SK-N-SH treated with all-trans-retinoic acid at 6 μM for 48 hours (cell line): ENCODE measurements at regions not wholly inside any gene's neighbourhood (a gene's known extent, or its start where the extent isn't known, plus 50 kb on each side); places are given as distances from the start of the nearest gene placed in this dataset.
"Not testable (repeated sequence)": the region's sequence is repeated elsewhere in the genome, so short reads cannot be mapped to it uniquely, and the experiment has no call there.

Experiments used
- ATAC-seq: fragments of 200-7000 bp; cut with Tn5 transposase; 3 replicates; pipeline ENCODE4 v1.9.1; 2020; ENCODE audit warnings: mild to moderate bottlenecking, moderate library complexity
- ARNTL ChIP-seq: fragments of 450-650 bp; formaldehyde crosslinking; IDR thresholded peaks from 2 replicates; pipeline ENCODE4 v1.5.0; 2020; ENCODE audit warnings: low read depth, mild to moderate bottlenecking, moderate library complexity, borderline replicate concordance
- BACH2 ChIP-seq: fragments of 250-450 bp; sonication (Bioruptor Pico); IDR thresholded peaks from 2 replicates; pipeline ENCODE4 v1.9.0; 2021; ENCODE audit warnings: mild to moderate bottlenecking, borderline replicate concordance
- CSDC2 ChIP-seq: fragments of 250-450 bp; sonication (Bioruptor Pico); IDR thresholded peaks from 2 replicates; pipeline ENCODE4 v1.5.0; 2020; ENCODE audit warnings: mild to moderate bottlenecking, moderate library complexity
- ESRRG ChIP-seq: fragments of 250-450 bp; sonication (Bioruptor Pico); IDR thresholded peaks from 2 replicates; pipeline ENCODE4 v1.6.1; 2021; ENCODE audit warnings: mild to moderate bottlenecking
- GLIS3 ChIP-seq: fragments of 250-450 bp; sonication (Bioruptor Pico); IDR thresholded peaks from 2 replicates; pipeline ENCODE4 v1.5.0; 2020; ENCODE audit warnings: mild to moderate bottlenecking, moderate library complexity
- ISL1 ChIP-seq: fragments of 250-450 bp; sonication (Bioruptor Pico); IDR thresholded peaks from 2 replicates; pipeline ENCODE4 v2.1.2; 2022; ENCODE audit warnings: mild to moderate bottlenecking, moderate library complexity
- OSR1 ChIP-seq: fragments of 250-450 bp; sonication (Bioruptor Pico); IDR thresholded peaks from 2 replicates; pipeline ENCODE4 v1.8.0; 2022; ENCODE audit warnings: moderate library complexity, mild to moderate bottlenecking, inconsistent platforms
- RARB ChIP-seq: fragments of 250-450 bp; sonication (Bioruptor Pico); IDR thresholded peaks from 2 replicates; pipeline ENCODE4 v1.8.0; 2021; ENCODE audit warnings: mild to moderate bottlenecking, moderate library complexity
- SNAI2 ChIP-seq: fragments of 250-450 bp; sonication (Bioruptor Pico); IDR thresholded peaks from 2 replicates; pipeline ENCODE4 v1.5.0; 2020; ENCODE audit warnings: mild to moderate bottlenecking, moderate library complexity
- TCF4 ChIP-seq: fragments of 250-450 bp; sonication (Bioruptor Pico); IDR thresholded peaks from 2 replicates; pipeline ENCODE4 v1.8.0; 2021; ENCODE audit warnings: mild to moderate bottlenecking, moderate library complexity, borderline replicate concordance
- TOX ChIP-seq: fragments of 250-450 bp; sonication (Bioruptor Pico); IDR thresholded peaks from 2 replicates; pipeline ENCODE4 v1.8.0; 2021; ENCODE audit warnings: mild to moderate bottlenecking, moderate library complexity, borderline replicate concordance
- ZC3H10 ChIP-seq: fragments of 250-450 bp; sonication (Bioruptor Pico); IDR thresholded peaks from 2 replicates; pipeline ENCODE4 v1.5.1; 2021; ENCODE audit warnings: mild to moderate bottlenecking, moderate library complexity
- ZFP3 ChIP-seq: fragments of 250-450 bp; sonication (Bioruptor Pico); IDR thresholded peaks from 2 replicates; pipeline ENCODE4 v1.5.0; 2020; ENCODE audit warnings: mild to moderate bottlenecking, moderate library complexity
- ZFP30 ChIP-seq: fragments of 450-650 bp; formaldehyde crosslinking; IDR thresholded peaks from 2 replicates; pipeline ENCODE4 v1.5.0; 2022; ENCODE audit warnings: mild to moderate bottlenecking, moderate library complexity
- ZNF565 ChIP-seq: fragments of 450-650 bp; formaldehyde crosslinking; conservative IDR thresholded peaks from 2 replicates; pipeline ENCODE4 v1.5.0; 2020; ENCODE audit warnings: low read depth, mild to moderate bottlenecking, moderate library complexity
- ZNF70 ChIP-seq: fragments of 450-650 bp; formaldehyde crosslinking; IDR thresholded peaks from 2 replicates; pipeline ENCODE4 v1.5.0; 2020; ENCODE audit warnings: mild to moderate bottlenecking, moderate library complexity
- TF ChIP-seq, protein P1 (sequence below): fragments of 250-450 bp; sonication (Bioruptor Pico); IDR thresholded peaks from 2 replicates; pipeline ENCODE4 v1.5.1; 2021; ENCODE audit warnings: mild to moderate bottlenecking, moderate library complexity
- TF ChIP-seq, protein P2 (sequence below): fragments of 250-450 bp; sonication (Bioruptor Pico); IDR thresholded peaks from 2 replicates; pipeline ENCODE4 v1.5.1; 2020; ENCODE audit warnings: low read depth, mild to moderate bottlenecking, moderate library complexity
- TF ChIP-seq, protein P3 (sequence below): fragments of 250-450 bp; sonication (Bioruptor Pico); IDR thresholded peaks from 2 replicates; pipeline ENCODE4 v1.8.0; 2021; ENCODE audit warnings: low read depth, mild to moderate bottlenecking, moderate library complexity, borderline replicate concordance
- TF ChIP-seq, protein P4 (sequence below): fragments of 250-450 bp; sonication (Bioruptor Pico); IDR thresholded peaks from 2 replicates; pipeline ENCODE4 v1.8.0; 2020; ENCODE audit warnings: mild to moderate bottlenecking, moderate library complexity, borderline replicate concordance
- TF ChIP-seq, protein P5 (sequence below): fragments of 250-450 bp; sonication (Bioruptor Pico); IDR thresholded peaks from 2 replicates; pipeline ENCODE4 v1.5.0; 2020; ENCODE audit warnings: mild to moderate bottlenecking, moderate library complexity

DNA sequence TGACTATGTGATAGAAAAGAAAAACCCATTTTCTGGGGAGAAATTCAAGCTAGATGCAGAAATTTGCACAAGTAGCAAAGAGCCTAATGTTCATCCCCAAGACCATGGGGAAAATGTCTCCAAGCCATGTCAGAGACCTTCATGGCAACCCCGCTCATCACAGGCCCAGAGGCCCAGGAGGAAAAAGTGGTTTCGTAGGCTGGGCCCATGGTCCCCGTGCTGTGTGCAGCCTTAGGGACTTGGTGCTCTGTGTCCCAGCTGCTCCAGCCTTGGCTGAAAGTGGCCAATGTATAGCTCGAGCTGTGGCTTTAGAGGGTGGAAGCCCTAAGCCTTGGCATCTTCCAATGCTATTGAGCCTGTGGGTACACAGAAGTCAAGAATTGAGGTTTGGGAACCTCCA, 711.2 kb upstream of the ZNF608 start:
- TF ChIP-seq ISL1 (CRISPR knock-in tag) (no peak), SNAI2 (CRISPR knock-in tag) (no peak), TOX (CRISPR knock-in tag) (no peak), ZFP30 (no peak), BACH2 (CRISPR knock-in tag) (no peak), ZNF565 (CRISPR knock-in tag) (no peak), ZFP3 (no peak), ARNTL (CRISPR knock-in tag) (no peak), RARB (CRISPR knock-in tag) (no peak), TCF4 (CRISPR knock-in tag) (no peak)
- TF ChIP-seq, protein P1, sequence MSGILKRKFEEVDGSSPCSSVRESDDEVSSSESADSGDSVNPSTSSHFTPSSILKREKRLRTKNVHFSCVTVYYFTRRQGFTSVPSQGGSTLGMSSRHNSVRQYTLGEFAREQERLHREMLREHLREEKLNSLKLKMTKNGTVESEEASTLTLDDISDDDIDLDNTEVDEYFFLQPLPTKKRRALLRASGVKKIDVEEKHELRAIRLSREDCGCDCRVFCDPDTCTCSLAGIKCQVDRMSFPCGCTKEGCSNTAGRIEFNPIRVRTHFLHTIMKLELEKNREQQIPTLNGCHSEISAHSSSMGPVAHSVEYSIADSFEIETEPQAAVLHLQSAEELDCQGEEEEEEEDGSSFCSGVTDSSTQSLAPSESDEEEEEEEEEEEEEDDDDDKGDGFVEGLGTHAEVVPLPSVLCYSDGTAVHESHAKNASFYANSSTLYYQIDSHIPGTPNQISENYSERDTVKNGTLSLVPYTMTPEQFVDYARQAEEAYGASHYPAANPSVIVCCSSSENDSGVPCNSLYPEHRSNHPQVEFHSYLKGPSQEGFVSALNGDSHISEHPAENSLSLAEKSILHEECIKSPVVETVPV (CRISPR knock-in tag): no peak
- TF ChIP-seq, protein P2, sequence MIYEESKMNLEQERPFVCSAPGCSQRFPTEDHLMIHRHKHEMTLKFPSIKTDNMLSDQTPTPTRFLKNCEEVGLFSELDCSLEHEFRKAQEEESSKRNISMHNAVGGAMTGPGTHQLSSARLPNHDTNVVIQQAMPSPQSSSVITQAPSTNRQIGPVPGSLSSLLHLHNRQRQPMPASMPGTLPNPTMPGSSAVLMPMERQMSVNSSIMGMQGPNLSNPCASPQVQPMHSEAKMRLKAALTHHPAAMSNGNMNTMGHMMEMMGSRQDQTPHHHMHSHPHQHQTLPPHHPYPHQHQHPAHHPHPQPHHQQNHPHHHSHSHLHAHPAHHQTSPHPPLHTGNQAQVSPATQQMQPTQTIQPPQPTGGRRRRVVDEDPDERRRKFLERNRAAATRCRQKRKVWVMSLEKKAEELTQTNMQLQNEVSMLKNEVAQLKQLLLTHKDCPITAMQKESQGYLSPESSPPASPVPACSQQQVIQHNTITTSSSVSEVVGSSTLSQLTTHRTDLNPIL (CRISPR knock-in tag): no peak
- TF ChIP-seq, protein P3, sequence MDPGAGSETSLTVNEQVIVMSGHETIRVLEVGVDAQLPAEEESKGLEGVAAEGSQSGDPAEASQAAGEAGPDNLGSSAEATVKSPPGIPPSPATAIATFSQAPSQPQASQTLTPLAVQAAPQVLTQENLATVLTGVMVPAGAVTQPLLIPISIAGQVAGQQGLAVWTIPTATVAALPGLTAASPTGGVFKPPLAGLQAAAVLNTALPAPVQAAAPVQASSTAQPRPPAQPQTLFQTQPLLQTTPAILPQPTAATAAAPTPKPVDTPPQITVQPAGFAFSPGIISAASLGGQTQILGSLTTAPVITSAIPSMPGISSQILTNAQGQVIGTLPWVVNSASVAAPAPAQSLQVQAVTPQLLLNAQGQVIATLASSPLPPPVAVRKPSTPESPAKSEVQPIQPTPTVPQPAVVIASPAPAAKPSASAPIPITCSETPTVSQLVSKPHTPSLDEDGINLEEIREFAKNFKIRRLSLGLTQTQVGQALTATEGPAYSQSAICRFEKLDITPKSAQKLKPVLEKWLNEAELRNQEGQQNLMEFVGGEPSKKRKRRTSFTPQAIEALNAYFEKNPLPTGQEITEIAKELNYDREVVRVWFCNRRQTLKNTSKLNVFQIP (CRISPR knock-in tag): no peak
- TF ChIP-seq, protein P4, sequence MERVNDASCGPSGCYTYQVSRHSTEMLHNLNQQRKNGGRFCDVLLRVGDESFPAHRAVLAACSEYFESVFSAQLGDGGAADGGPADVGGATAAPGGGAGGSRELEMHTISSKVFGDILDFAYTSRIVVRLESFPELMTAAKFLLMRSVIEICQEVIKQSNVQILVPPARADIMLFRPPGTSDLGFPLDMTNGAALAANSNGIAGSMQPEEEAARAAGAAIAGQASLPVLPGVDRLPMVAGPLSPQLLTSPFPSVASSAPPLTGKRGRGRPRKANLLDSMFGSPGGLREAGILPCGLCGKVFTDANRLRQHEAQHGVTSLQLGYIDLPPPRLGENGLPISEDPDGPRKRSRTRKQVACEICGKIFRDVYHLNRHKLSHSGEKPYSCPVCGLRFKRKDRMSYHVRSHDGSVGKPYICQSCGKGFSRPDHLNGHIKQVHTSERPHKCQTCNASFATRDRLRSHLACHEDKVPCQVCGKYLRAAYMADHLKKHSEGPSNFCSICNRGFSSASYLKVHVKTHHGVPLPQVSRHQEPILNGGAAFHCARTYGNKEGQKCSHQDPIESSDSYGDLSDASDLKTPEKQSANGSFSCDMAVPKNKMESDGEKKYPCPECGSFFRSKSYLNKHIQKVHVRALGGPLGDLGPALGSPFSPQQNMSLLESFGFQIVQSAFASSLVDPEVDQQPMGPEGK (CRISPR knock-in tag): no peak
- TF ChIP-seq, all 23 proteins: peak for 0
- no peak for ATAC-seq

DNA sequence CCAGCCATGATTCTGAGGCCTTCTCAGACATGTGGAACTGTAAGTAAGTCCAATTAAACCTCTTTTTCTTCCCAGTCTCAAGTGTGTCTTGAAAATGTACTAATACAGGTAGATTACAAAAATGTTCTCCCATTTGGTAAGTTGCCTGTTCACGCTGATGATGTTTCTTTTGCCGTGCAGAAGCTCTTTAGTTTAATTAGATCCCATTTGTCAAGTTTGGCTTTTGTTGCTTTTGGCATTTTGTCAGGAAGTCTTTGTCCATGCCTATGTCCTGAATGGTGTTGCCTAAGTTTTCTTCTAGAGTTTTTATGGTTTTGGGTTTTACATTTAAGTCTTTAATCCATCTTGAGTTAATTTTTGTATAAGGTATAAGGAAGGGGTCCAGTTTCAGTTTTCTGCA, 712.5 kb upstream of the ZNF608 start:
- ATAC-seq: not testable (repeated sequence)

DNA sequence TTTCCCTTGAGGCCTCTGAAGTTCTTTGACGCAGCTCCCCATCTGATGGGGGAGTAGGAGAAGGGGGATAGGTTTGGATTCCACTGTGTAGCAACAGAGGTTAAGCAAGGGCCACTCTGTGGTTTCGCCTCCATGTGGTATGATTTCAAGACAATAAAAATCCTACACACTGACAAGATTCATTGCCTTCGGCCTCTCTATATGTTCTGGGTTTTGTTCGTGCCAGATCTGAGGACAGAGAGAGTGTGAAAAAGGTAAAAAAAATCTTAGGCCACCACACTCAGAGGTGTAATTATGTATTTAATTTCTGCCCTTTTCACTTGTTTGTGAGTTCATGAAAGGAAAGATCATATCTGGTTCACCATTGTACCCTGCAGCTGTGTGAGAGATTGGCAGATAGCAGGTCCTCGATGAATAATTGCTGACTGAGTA, 715.2 kb upstream of the ZNF608 start:
- no peak for TF ChIP-seq ZFP30
- TF ChIP-seq, all 23 proteins: peak for 0
- no peak for ATAC-seq

DNA sequence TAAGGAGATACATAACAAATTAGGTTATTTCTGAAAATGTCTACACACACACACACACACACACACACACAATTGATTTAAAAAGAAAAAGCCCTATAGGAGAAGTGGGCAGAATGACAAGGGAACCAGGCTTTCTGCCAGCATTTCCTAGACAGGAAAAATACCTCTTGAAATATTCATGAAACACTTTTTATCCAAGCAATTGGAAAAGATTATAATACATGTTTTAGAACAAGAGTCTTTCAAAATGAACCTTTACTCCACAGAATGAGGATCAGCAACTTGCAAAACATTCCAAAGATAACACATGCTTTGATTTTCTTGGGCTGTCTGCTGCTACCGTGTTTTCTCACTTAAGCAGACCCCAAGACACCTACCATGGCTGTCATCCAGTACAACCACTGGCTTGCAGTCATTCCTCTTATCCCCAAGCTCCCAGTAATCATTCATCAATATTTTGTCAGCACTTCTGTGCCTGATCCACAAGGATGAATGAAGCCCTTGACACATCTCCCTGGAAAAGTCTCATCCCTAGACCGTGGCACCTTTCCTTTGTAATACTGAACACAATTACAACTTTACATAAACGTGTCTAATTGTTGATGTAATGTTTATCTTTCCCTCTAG, 717.1 kb upstream of the ZNF608 start:
- no peak for ATAC-seq
- TF ChIP-seq OSR1: no peak
- TF ChIP-seq RARB (CRISPR knock-in tag): no peak
- TF ChIP-seq BACH2 (CRISPR knock-in tag): no peak
- TF ChIP-seq ESRRG: no peak
- no peak for TF ChIP-seq GLIS3 (CRISPR knock-in tag)
- no peak for TF ChIP-seq SNAI2 (CRISPR knock-in tag)
- TF ChIP-seq ARNTL (CRISPR knock-in tag): no peak
- TF ChIP-seq, protein P5, sequence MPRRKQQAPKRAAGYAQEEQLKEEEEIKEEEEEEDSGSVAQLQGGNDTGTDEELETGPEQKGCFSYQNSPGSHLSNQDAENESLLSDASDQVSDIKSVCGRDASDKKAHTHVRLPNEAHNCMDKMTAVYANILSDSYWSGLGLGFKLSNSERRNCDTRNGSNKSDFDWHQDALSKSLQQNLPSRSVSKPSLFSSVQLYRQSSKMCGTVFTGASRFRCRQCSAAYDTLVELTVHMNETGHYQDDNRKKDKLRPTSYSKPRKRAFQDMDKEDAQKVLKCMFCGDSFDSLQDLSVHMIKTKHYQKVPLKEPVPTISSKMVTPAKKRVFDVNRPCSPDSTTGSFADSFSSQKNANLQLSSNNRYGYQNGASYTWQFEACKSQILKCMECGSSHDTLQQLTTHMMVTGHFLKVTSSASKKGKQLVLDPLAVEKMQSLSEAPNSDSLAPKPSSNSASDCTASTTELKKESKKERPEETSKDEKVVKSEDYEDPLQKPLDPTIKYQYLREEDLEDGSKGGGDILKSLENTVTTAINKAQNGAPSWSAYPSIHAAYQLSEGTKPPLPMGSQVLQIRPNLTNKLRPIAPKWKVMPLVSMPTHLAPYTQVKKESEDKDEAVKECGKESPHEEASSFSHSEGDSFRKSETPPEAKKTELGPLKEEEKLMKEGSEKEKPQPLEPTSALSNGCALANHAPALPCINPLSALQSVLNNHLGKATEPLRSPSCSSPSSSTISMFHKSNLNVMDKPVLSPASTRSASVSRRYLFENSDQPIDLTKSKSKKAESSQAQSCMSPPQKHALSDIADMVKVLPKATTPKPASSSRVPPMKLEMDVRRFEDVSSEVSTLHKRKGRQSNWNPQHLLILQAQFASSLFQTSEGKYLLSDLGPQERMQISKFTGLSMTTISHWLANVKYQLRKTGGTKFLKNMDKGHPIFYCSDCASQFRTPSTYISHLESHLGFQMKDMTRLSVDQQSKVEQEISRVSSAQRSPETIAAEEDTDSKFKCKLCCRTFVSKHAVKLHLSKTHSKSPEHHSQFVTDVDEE: no peak
- no peak for TF ChIP-seq ZFP3
- TF ChIP-seq CSDC2: no peak
- no peak for TF ChIP-seq TCF4 (CRISPR knock-in tag)
- TF ChIP-seq, protein P3 (CRISPR knock-in tag): no peak
- TF ChIP-seq ZFP30: no peak
- TF ChIP-seq TOX (CRISPR knock-in tag): no peak
- TF ChIP-seq ZNF70 (CRISPR knock-in tag): no peak
- TF ChIP-seq, protein P2 (CRISPR knock-in tag): no peak
- no peak for TF ChIP-seq ZNF565 (CRISPR knock-in tag)
- TF ChIP-seq ZC3H10 (CRISPR knock-in tag): no peak
